Right ventricle myocardium superior (tissue), 1 donor: ENCODE measurements at regions not wholly inside any gene's neighbourhood (a gene's known extent, or its start where the extent isn't known, plus 50 kb on each side); places are given as distances from the start of the nearest gene placed in this dataset.
"Not testable (repeated sequence)": the region's sequence is repeated elsewhere in the genome, so short reads cannot be mapped to it uniquely, and the experiment has no call there.

ENCODE experiments used
- ATAC-seq: fragments of 200-7000 bp; cut with Tn5 transposase; one replicate; pipeline ENCODE4 v1.9.1; 2020; ENCODE audit warnings: mild to moderate bottlenecking; ENCODE audit not compliant: poor library complexity
- DNase-seq: peaks from one replicate; pipeline ENCODE4 v3.0.0-alpha.2; 2020
- intact Hi-C: fragments of 100-400 bp; cut with DNase I; formaldehyde crosslinking; loops from one replicate; pipeline ENCODE4 v1.11.2; 2022
- donor health status: DM: no; HTN: yes; CAD: no; lungs with severe emphysema.

DNA sequence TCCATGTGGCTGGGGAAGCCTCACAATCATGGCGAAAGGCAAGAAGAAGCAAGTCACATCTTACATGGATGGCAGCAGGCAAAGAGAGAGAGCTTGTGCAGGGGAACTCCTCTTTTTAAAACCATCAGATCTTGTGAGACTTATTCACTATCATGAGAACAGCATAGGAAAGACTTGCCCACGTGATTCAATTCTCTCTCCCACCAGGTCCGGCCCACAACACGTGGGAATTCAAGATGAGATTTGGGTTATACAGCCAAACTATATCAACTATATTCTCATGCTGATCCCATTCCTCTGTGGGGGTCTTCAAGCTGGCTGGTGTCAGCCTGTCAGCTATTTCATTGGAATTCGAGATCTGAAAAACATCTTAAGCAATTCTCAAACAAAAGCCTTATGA is 56.7 kb upstream of the RBM24 start:
- intact Hi-C loops, ATAC-seq, DNase-seq: not testable (repeated sequence)

DNA sequence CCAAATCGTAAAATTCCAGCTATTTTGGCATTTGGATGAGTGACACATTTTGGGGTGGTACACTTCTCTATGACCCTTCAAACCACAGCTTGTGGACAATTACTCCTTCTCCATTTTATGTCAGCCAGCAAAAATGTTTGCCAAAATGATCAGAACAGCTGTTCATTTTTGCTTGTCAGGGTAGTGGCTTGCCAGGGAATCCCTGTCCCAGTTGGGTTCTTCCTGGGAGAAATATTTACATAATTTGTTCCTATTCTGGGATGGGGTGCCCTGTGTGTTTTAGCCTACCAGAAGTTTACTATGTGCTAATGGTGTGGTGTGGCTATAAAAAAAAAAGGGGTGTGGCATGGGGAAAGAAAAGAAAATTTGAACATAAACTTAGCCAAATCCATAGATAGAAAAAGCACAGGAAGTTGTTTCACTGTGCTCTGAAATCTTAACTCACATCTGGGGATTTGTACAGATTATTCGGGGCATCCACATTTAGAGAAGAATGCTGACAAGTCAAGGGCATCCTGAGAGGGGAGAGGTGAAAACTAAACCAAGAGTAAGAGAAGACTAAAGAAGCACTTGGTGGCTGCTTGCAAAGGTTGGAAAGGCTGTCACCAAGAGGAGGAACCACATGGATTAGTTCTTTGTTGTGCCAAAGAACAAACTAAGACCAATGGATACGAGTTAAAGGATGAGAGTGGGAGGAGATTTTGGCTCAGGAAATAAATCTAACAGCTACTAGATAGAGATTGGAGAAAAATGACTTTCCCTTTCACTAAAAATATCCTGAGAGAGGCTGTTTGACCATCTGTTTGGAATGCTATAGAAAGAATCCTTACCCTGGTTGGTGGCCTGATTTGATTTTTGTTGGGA is 55.2 kb upstream of the RBM24 start:
- intact Hi-C loops, result no loop called here
- ATAC-seq (peak; percentile 46), DNase-seq (no peak)

DNA sequence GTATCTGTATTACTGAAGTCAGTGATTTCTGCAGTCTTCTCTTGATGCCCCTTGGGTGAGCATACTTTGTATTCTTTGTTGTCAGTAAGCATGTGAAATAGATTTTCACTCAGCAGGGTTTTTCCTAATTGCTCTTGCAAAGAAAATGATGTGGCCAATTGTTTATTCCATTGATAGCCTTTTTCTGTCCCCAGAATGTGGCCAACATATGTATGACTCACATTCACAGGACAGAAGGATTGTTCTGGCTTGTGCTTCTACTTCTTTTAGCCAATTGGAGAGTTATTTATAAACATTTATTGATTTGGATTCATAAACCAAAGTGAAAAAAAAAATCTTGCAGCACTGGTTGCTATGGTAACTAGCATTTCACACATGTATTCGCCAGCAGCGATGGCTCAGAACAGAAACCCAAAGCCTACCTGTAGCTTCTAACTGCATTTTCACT is 54.4 kb upstream of the RBM24 start:
- DNase-seq, result no peak
- intact Hi-C loops, result no loop called here
- ATAC-seq, result no peak

GRCh38 chr6:17227403-17227802 is 53.8 kb upstream of the RBM24 start:
- DNase-seq (no peak), ATAC-seq (no peak)
- intact Hi-C loops, result no loop called here
